HG02938 (cell line): ENCODE measurements at regions not wholly inside any gene's neighbourhood (a gene's known extent, or its start where the extent isn't known, plus 50 kb on each side); places are given as distances from the start of the nearest gene placed in this dataset.

Experiments
- ATAC-seq: cut with Tn5 transposase; IDR thresholded peaks from one replicate; pipeline ENCODE4 v1.9.1; 2021; ENCODE audit warnings: mild to moderate bottlenecking, moderate library complexity; ENCODE audit not compliant: unreplicated experiment

GRCh38 chr9:118028225-118028624, 324.0 kb downstream of the TLR4 start:
- ATAC-seq = no peak

DNA sequence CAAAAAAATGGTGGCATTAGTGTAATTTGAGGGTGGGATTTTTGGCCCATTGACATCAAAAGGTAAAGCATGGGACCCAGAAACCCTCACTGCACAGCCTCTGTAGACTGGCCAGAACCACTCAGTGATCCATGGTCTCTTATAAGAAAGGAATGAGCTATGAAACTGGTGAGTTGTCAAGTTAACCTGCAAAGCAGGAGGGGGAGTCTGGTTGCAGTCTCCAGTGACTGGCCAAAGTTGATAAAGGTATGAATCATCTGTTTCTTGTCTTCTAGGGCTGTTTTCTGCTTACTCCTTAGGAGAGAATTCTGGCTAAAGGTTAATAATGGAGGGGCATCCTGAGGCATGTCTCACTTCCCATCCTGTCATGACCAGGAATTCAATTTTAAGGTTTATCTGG, 325.2 kb downstream of the TLR4 start:
- ATAC-seq = no peak

DNA sequence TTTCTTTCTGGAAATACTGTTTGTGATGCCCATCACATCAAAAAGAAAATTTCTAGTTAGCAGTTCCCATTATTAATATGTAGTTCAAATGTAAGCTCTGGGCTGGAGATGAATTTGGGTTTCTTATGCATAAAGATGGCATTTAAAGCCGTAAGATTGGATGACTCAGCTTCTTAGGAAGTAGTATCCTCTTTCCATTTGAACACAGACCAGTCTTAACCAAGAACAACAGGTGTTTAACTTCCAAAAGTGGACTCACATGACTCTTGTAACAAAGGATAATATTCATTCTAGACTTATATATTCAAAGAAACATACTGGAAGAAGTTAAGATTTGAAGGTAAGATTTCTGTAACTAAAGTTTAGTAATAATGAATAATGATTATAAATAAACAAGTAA, 330.5 kb downstream of the TLR4 start:
- no peak for ATAC-seq

- no peak for ATAC-seq
These were observed 334.5 kb downstream of the TLR4 start for GRCh38 chr9:118038713-118039112.

- ATAC-seq = no peak
These were observed 354.0 kb downstream of the TLR4 start for GRCh38 chr9:118058227-118058626.

DNA sequence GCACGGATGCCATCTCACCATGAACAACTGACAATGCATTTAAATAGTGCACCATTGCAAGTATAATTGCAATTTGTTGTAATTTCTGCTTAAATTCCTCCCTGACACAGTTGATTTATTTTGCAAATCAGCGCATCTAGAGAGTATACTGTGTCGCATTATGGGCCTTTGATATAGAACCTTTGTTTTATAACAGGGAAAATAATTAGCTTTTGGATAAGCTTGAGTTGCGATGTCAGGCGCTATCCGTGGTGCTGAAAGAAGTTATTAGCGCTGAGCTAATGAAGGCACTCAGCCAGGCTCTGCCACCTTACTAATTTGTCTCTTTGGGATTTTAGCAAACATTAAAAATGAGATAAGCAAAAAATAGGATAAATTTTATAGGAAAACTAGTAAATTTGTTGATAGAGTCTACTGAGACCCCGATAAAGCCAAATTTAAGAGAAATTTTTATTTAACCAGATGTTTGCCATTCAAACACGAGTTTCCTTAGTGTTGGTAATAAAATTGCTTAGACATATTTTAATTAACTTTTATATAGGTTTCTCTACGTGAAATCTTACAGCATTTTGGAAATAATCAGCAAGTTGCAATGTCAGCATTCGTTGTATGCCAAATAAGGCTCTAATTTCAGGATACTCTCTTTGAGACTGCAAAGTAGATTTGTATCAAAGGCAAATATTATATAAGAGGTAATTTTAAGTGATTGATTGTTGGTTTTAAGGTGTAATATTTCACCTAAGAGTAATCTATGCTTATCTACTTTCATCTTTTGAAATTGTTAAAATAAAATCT, 355.5 kb downstream of the TLR4 start:
- no peak for ATAC-seq

GRCh38 chr9:118083161-118083560, 379.0 kb downstream of the TLR4 start:
- ATAC-seq = no peak

GRCh38 chr9:118088090-118088489, 383.9 kb downstream of the TLR4 start:
- ATAC-seq = peak; percentile 84

- no peak for ATAC-seq
These were observed 387.0 kb downstream of the TLR4 start for GRCh38 chr9:118091226-118091625.

DNA sequence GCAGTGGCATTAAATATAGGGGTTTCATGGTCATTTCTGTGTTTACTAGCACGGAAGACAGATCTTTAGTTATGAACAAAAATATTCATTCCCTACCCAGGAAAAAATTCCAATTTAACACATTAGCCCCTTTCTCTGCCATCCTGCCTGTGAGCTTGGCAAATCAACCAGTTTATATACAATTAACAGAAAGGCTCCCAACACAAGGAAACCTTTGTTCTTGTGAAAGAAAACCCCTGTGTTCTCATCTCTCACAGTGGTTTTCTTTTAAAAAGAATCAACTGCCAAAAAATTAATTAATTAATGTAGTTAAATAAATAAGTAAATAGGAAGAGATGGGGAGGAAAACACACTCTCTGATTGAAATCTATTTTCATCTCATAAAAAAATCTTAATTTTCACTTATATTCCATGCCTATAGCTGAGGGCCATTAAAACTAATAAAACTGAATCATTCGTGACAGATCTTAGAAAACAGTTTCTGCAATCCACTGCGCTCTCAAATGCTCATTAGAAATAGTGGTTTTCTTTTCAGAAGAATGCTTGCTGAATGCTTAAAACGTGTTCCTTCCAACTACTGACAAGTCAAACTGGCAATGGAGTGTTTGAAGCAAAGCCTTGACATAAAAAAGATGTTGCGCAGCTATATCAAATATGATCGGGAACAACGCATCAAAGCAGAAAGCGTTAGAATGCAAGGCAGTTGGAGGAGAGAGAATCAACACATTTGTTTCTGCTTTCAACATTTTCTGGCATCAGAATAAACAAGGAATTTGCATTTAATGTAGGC, 387.7 kb downstream of the TLR4 start:
- no peak for ATAC-seq

- ATAC-seq = peak; percentile 79
These were observed 390.2 kb downstream of the TLR4 start for GRCh38 chr9:118094387-118094786.

DNA sequence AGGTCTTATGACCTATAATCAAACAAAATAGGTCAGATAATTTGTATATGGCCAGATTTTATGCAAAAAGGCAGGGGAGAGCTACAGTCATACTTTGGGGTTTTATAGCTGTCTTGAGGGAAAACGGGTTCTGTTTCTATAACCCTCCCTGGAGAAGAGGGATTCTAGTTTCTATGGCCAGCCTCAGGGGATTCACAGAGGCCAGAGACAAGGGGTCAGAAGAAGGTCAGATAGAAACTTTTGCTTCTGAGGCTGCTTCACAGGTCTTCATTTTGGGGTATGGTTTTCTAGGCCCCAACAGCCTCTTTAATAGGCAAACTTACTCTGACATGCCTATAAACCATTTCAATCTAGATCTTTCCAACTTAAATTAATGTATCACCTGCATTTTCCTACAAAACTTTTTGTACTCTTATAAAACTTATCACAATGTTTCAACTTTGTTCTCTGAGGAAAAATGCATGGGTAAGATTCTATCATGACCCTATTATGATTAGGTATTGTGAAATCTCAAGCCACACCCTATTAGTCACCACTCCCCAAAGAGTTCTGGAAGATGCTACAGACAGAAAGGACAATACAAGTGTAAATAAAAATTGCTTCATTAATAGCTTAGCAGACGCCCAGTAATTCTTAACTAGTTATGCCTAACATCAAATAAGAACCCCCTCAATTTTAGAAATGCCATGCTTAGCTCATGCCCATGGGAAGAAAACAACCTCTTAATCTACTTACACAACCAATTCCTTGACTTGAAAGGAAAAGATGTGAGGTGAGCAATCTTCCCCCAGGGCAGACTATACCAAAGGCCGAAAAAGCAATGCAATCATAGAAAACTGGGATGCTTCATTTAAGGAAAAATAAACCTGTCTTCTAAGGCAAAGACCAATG, 396.6 kb downstream of the TLR4 start:
- no peak for ATAC-seq

- ATAC-seq = no peak
These were observed 400.2 kb downstream of the TLR4 start for GRCh38 chr9:118104363-118104762.

- ATAC-seq = no peak
These were observed 404.8 kb downstream of the TLR4 start for GRCh38 chr9:118108971-118109370.

- ATAC-seq = no peak
These were observed 405.3 kb downstream of the TLR4 start for GRCh38 chr9:118109542-118109941.

DNA sequence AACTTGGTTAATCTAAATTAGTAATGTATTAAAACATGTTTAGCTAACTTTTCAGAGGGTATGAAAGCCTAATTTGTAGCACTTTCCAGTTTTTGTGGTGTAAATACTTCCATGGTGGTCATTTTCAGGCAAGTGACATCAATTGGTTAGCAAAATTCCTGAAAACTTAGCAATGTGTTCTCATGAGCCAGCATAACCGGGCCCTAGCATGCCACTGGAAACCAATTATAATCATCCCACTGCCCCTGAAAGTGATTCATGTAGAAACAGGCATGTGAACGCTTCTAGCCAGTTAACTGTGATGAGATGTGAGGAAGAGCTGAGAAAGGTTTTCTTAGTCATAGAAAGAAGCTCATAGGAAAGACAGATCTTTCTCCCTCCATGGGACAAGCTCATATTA, 417.2 kb downstream of the TLR4 start:
- ATAC-seq = no peak

DNA sequence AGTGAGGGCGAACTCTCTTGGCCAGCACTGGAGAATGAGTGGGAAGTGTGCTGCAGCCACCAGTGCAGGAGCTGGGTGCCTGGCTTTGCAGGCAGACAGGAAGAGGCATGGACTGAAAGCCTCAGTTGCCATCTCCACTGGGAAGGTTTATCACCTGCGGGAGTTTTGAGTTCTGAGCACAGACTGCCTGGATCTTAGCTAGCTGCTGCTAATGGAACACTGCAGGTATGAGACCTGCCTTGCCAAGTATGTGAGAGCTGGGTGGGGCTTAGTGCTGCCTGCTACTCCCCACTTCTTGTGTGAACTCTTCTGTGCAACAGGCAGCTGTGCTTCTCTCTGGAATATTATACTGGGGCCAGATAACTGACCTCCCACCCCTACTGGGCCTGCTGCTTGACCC, 424.1 kb downstream of the TLR4 start:
- ATAC-seq = no peak

DNA sequence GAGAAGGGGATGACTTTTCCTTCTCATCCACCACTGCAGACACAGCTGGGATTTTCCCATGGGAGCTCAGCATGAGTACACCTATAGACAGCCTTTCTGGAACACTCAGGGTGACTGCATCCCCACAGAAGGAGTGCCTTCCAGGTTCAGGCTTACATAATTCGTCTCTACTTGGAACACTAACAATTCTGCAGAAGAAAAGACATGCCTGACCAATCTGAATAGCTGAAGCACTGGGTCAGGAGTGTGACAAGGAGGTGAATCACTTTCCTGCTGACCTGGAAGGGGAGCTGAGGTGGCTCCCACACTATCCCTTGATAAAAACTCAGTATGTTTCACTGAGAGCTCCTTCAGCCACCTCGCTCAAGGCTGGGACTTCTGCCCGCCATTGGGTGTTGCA, 425.3 kb downstream of the TLR4 start:
- ATAC-seq = no peak

DNA sequence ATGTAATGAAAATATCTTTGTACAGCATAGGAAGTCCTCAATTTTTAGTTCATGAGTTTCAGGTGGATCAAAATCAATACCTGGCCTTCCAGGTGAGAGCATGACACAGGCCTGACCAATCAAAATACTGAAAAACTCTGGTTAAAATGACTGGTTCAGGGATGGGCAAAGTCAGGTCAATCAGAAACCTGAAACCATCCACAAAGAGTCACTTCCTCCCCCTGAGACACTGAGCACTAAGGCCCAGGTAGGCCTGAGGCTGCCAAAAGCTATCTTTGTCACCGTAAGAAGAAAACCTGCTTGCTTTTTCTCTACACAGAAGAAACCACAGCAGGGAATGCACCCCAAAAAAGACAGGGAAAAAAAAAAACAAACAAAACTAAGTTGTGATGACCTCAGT, 444.8 kb downstream of the TLR4 start:
- no peak for ATAC-seq

DNA sequence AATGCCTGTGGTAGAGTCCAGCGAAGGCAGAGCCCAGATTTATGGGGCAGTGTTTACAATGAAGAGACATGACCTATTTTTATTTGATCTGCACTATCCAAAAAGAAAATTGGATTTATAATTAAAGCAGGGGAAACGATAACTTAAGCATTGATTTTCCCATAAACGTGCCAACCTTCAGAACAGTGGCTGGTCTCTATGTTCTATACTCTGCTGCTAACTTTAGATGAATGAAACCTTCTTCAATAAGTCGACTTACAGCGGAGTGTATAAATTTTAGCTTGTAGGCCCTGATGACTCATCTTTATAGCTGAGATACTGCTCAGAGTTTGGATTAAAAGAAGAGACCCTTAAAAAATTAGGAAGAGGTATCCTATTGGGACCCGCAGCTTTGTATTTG, 452.6 kb downstream of the TLR4 start:
- no peak for ATAC-seq

DNA sequence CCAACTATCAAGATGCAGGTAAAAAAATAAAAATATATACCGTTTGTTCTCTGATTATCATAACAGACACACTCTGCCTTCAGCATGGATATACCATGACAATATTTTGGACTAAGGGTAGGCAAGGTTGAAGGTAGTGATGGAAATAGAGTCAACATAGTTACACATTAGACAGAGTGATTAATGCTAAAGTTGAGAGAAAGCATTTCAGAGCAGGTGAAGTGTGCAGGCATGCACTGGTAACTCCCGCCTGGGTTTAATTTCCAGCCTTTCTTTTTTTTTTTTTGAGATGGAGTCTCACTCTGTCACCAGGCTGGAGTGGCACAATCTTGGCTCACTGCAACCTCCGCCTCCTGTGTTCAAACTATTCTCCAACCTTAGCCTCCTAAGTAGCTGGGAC, 458.5 kb downstream of the TLR4 start:
- ATAC-seq = no peak
